ENCODE measurements at regions not wholly inside any gene's neighbourhood (a gene's known extent, or its start where the extent isn't known, plus 50 kb on each side); places are given as distances from the start of the nearest gene placed in this dataset.

- CTCF ChIA-PET, result no interaction called here
- POLR2A ChIA-PET (ENCODE audit: unreplicated experiment), result no interaction called here
These were observed 986.0 kb upstream of the MAP3K7 start for GRCh38 chr6:91572878-91573277.

GRCh38 chr6:91569071-91569470 lies 982.2 kb upstream of the MAP3K7 start:
- intact Hi-C loops (cut with micrococcal nuclease; ENCODE audit: unreplicated experiment), result no loop called here
- TF ChIP-seq EZH2 (IDR thresholded peaks at IDR 0.05; ENCODE audit: low read depth) (no peak), CTCF (conservative IDR thresholded peaks at IDR 0.05) (no peak)
- no peaks in the 10 kb centered on the region for H3K4me1 ChIP-seq (replicated peaks; ENCODE audit: insufficient read depth)
- no peak for DNase-seq
- H3K27ac ChIP-seq, result no peak overlapping the region
- no peaks in the 10 kb centered on the region for H3K27me3 ChIP-seq (ENCODE audit: insufficient read depth, low read depth)
- H3K4me2 ChIP-seq, result no peak overlapping the region
- H3K9me2 ChIP-seq (ENCODE audit: insufficient read depth), result no peaks in the 10 kb centered on the region
- ChIA-PET POLR2A (ENCODE audit: unreplicated experiment) (no interaction called here), CTCF (no interaction called here)
- no peaks in the 10 kb centered on the region for H3K36me3 ChIP-seq (ENCODE audit: low read depth)
- no peak overlapping the region for H2AFZ ChIP-seq
- BruUV-seq (replicated peaks), result no TSS peak
- no peak overlapping the region for H3K4me3 ChIP-seq
- H3K9me3 ChIP-seq (ENCODE audit: insufficient read depth, low read depth), result no peaks in the 10 kb centered on the region
- no peaks in the 10 kb centered on the region for H3F3A ChIP-seq (ENCODE audit: insufficient read depth, low read depth)
- H4K20me1 ChIP-seq (ENCODE audit: insufficient read depth), result no peaks in the 10 kb centered on the region
- H3K79me2 ChIP-seq (ENCODE audit: low read depth), result no peaks in the 10 kb centered on the region

More at GRCh38 chr6:91572878-91573277, 986.0 kb upstream of the MAP3K7 start:
- no peak overlapping the region for H3K4me3 ChIP-seq
- intact Hi-C loops (cut with micrococcal nuclease; ENCODE audit: unreplicated experiment), result no loop called here
- H3K79me2 ChIP-seq (ENCODE audit: low read depth), result no peaks in the 10 kb centered on the region
- no peaks in the 10 kb centered on the region for H3K36me3 ChIP-seq (ENCODE audit: low read depth)
- no peaks in the 10 kb centered on the region for H3F3A ChIP-seq (ENCODE audit: insufficient read depth, low read depth)
- H4K20me1 ChIP-seq (ENCODE audit: insufficient read depth), result no peaks in the 10 kb centered on the region
- H3K4me2 ChIP-seq, result no peak overlapping the region
- no peak overlapping the region for H2AFZ ChIP-seq
- H3K9me3 ChIP-seq (ENCODE audit: insufficient read depth, low read depth), result no peaks in the 10 kb centered on the region
- DNase-seq, result no peak
- no peaks in the 10 kb centered on the region for H3K9me2 ChIP-seq (ENCODE audit: insufficient read depth)
- TF ChIP-seq EZH2 (IDR thresholded peaks at IDR 0.05; ENCODE audit: low read depth) (no peak), CTCF (conservative IDR thresholded peaks at IDR 0.05) (no peak)
- BruUV-seq (replicated peaks), result no TSS peak
- H3K27me3 ChIP-seq (ENCODE audit: insufficient read depth, low read depth), result no peaks in the 10 kb centered on the region
- no peak overlapping the region for H3K27ac ChIP-seq
- no peaks in the 10 kb centered on the region for H3K4me1 ChIP-seq (replicated peaks; ENCODE audit: insufficient read depth)

- BruUV-seq (replicated peaks), result no TSS peak
- intact Hi-C loops (cut with micrococcal nuclease; ENCODE audit: unreplicated experiment), result no loop called here
- CTCF ChIA-PET, result no interaction called here
- peak in 1 of 2 experiments; percentile 35 for DNase-seq
- Histone ChIP-seq H4K20me1 (ENCODE audit: insufficient read depth) (no peaks in the 10 kb centered on the region), H3K27me3 (ENCODE audit: insufficient read depth, low read depth) (no peaks in the 10 kb centered on the region), H3K9me3 (ENCODE audit: insufficient read depth, low read depth) (0 out of 2 replicates have a peak, but pooled peaks cover 3% of the 10 kb centered on the region), H2AFZ (no peak overlapping the region), H3K4me1 (replicated peaks; ENCODE audit: insufficient read depth) (no peaks in the 10 kb centered on the region), H3K36me3 (ENCODE audit: low read depth) (no peaks in the 10 kb centered on the region), H3K4me2 (no peak overlapping the region), H3K79me2 (ENCODE audit: low read depth) (no peaks in the 10 kb centered on the region), H3F3A (ENCODE audit: insufficient read depth, low read depth) (no peaks in the 10 kb centered on the region), H3K9me2 (ENCODE audit: insufficient read depth) (no peaks in the 10 kb centered on the region), H3K27ac (no peak overlapping the region), H3K4me3 (no peak overlapping the region)
- POLR2A ChIA-PET (ENCODE audit: unreplicated experiment), result no interaction called here
- TF ChIP-seq CTCF (conservative IDR thresholded peaks at IDR 0.05), result no peak
These were observed 979.6 kb upstream of the MAP3K7 start for GRCh38 chr6:91566467-91566866.
